Loucy (cell line): ENCODE measurements at regions not wholly inside any gene's neighbourhood (a gene's known extent, or its start where the extent isn't known, plus 50 kb on each side); places are given as distances from the start of the nearest gene placed in this dataset.

Experiments used
- H2AFZ ChIP-seq: fragments of 200-600 bp; sonication (generic); 2 replicates; pipeline ENCODE4 v1.6.0; 2016; ENCODE audit warnings: antibody characterized with exemption, mild to moderate bottlenecking, low read length, moderate library complexity
- H3F3A ChIP-seq: fragments of 200-600 bp; 2 replicates; pipeline ENCODE4 v1.6.0; 2016; ENCODE audit warnings: antibody characterized with exemption, low read depth, mild to moderate bottlenecking
- H3K27me3 ChIP-seq: fragments of 200-600 bp; sonication (generic); 2 replicates; pipeline ENCODE4 v1.6.1; 2014; ENCODE audit warnings: low read length, mild to moderate bottlenecking; ENCODE audit not compliant: insufficient read depth, poor library complexity, severe bottlenecking
- H3K36me3 ChIP-seq: fragments of 200-600 bp; sonication (generic); 2 replicates; pipeline ENCODE4 v1.6.1; 2016; ENCODE audit warnings: low read length; ENCODE audit not compliant: insufficient read depth
- H3K4me1 ChIP-seq: fragments of 200-600 bp; sonication (generic); 2 replicates; pipeline ENCODE4 v1.5.1; 2014; ENCODE audit warnings: low read length, mild to moderate bottlenecking; ENCODE audit not compliant: insufficient read depth, poor library complexity, severe bottlenecking
- H3K4me2 ChIP-seq: fragments of 200-600 bp; sonication (generic); 2 replicates; pipeline ENCODE4 v1.6.0; 2014; ENCODE audit warnings: antibody characterized with exemption, low read length, low read depth, mild to moderate bottlenecking; ENCODE audit not compliant: poor library complexity, severe bottlenecking
- H3K4me3 ChIP-seq: fragments of 200-600 bp; sonication (generic); 2 replicates; pipeline ENCODE4 v1.5.1; 2014; ENCODE audit warnings: low read length, mild to moderate bottlenecking, mixed read lengths; ENCODE audit not compliant: poor library complexity, severe bottlenecking
- H3K79me2 ChIP-seq: fragments of 200-600 bp; sonication (generic); 2 replicates; pipeline ENCODE4 v1.6.1; 2014; ENCODE audit warnings: low read length; ENCODE audit not compliant: insufficient read depth
- H3K9ac ChIP-seq: fragments of 200-600 bp; sonication (generic); 2 replicates; pipeline ENCODE4 v1.6.0; 2014; ENCODE audit warnings: mild to moderate bottlenecking, low read depth, low read length, moderate library complexity; ENCODE audit not compliant: poor library complexity, severe bottlenecking
- H3K9me2 ChIP-seq: fragments of 200-600 bp; sonication (generic); replicated peaks from 2 replicates; pipeline ENCODE4 v1.6.1; 2016; ENCODE audit warnings: low read depth, low read length, mixed read lengths
- H3K9me3 ChIP-seq: fragments of 200-600 bp; sonication (generic); 2 replicates; pipeline ENCODE4 v1.6.1; 2014; ENCODE audit warnings: mild to moderate bottlenecking, antibody characterized with exemption, low read length, low read depth; ENCODE audit not compliant: insufficient read depth
- H4K20me1 ChIP-seq: fragments of 200-600 bp; sonication (generic); 2 replicates; pipeline ENCODE4 v1.6.0; 2014; ENCODE audit warnings: antibody characterized with exemption, low read length, mild to moderate bottlenecking; ENCODE audit not compliant: insufficient read depth, poor library complexity, severe bottlenecking
- EZH2phosphoT487 ChIP-seq: fragments of 200-600 bp; IDR thresholded peaks from 2 replicates; pipeline ENCODE4 v1.6.1; 2018; ENCODE audit warnings: antibody characterized with exemption, mild to moderate bottlenecking, moderate library complexity, borderline replicate concordance
- TF ChIP-seq, protein P1 (sequence below): fragments of 200-600 bp; sonication (generic); conservative IDR thresholded peaks from 2 replicates; pipeline ENCODE4 v1.5.1; 2014; ENCODE audit warnings: mild to moderate bottlenecking, antibody characterized with exemption, low read length

DNA sequence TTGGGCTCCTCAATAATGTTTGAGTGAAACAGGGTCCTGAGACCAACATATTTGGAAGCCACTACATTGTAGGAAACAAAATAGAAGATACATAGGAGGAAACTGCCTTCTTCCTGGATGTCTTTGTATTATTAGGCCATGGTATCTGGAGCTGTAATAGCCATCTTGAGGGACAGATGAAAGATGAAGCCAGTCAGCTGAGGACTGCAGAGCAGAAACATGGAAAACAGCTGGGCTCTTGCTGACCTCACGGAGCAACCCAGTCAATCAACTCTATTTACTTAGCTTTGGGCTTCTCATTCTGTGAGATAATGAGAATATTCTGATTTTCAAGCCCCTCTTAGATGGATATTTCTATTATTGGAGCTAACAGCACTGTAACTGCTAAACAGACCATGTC lies 962.4 kb downstream of the BCL11B start:
- H3K9ac ChIP-seq, result no peak overlapping the region
- H3K36me3 ChIP-seq, result no peaks in the 10 kb centered on the region
- H4K20me1 ChIP-seq, result no peaks in the 10 kb centered on the region
- H3K27me3 ChIP-seq, result no peaks in the 10 kb centered on the region
- no peak for TF ChIP-seq EZH2phosphoT487
- TF ChIP-seq, protein P1, sequence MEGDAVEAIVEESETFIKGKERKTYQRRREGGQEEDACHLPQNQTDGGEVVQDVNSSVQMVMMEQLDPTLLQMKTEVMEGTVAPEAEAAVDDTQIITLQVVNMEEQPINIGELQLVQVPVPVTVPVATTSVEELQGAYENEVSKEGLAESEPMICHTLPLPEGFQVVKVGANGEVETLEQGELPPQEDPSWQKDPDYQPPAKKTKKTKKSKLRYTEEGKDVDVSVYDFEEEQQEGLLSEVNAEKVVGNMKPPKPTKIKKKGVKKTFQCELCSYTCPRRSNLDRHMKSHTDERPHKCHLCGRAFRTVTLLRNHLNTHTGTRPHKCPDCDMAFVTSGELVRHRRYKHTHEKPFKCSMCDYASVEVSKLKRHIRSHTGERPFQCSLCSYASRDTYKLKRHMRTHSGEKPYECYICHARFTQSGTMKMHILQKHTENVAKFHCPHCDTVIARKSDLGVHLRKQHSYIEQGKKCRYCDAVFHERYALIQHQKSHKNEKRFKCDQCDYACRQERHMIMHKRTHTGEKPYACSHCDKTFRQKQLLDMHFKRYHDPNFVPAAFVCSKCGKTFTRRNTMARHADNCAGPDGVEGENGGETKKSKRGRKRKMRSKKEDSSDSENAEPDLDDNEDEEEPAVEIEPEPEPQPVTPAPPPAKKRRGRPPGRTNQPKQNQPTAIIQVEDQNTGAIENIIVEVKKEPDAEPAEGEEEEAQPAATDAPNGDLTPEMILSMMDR, result no peak
- H3K4me3 ChIP-seq, result no peak overlapping the region
- H3K9me2 ChIP-seq, result no peaks in the 10 kb centered on the region
- H3K4me2 ChIP-seq, result no peak overlapping the region
- H2AFZ ChIP-seq, result no peak overlapping the region
- H3K79me2 ChIP-seq, result no peaks in the 10 kb centered on the region
- H3K9me3 ChIP-seq, result 0 out of 2 replicates have a peak, but pooled peaks cover 5% of the 10 kb centered on the region
- H3F3A ChIP-seq, result no peaks in the 10 kb centered on the region
- H3K4me1 ChIP-seq, result no peaks in the 10 kb centered on the region

DNA sequence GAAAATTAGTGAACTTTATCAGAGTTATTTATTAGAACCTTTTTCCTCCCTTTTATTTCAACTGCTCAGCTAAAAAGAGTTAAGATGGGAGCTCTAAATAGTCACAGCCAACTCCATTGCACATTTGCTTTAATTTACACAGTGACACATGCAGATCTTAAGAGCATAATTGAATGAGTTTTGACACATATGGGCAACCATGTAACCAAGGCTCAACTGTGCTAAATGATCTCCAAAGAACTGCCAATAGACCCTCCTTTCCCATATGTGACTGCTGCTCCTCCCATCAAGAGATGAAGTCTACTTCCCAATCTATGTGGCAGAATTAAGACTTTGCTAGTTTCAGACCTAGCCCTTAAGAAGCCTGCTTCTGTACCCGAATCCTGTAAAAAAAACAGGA lies 960.0 kb downstream of the BCL11B start:
- no peaks in the 10 kb centered on the region for H3K36me3 ChIP-seq
- H2AFZ ChIP-seq, result no peak overlapping the region
- TF ChIP-seq, protein P1, result no peak
- no peak for TF ChIP-seq EZH2phosphoT487

DNA sequence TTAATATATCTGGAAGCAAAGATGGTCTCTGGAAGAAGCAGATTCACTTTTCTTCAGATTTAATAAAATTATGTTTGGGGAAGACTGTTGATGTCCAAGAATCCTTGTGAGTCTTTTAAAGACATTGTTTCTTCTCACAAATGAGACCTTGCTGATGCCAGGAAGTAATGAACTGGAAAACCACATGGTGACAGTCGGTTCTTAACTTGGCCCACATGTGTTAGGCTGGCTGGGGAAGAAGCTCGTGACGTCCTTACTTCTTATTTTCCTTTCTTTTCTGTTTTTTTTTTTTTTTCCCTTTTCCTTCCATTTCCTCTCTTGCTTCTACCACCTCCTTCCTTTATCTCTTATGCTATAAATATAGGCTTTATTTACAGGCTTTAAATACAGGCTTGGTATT lies 950.2 kb downstream of the BCL11B start:
- H3K79me2 ChIP-seq, result no peaks in the 10 kb centered on the region
- H3K4me3 ChIP-seq, result no peak overlapping the region
- no peak overlapping the region for H3K9ac ChIP-seq
- peaks cover 4% of the 10 kb centered on the region for H3K27me3 ChIP-seq
- H4K20me1 ChIP-seq, result no peaks in the 10 kb centered on the region
- no peak overlapping the region for H3K4me2 ChIP-seq
- H3K36me3 ChIP-seq, result no peaks in the 10 kb centered on the region
- no peaks in the 10 kb centered on the region for H3K9me2 ChIP-seq
- no peaks in the 10 kb centered on the region for H3F3A ChIP-seq
- H2AFZ ChIP-seq, result no peak overlapping the region
- TF ChIP-seq, protein P1, result no peak
- TF ChIP-seq EZH2phosphoT487, result no peak
- peaks cover 11% of the 10 kb centered on the region; the same call in 1 of the 2 replicates for H3K9me3 ChIP-seq
- H3K4me1 ChIP-seq, result no peaks in the 10 kb centered on the region

More for the DNA sequence above, 960.0 kb downstream of the BCL11B start:
- Histone ChIP-seq H3F3A (no peaks in the 10 kb centered on the region), H3K9me2 (no peaks in the 10 kb centered on the region), H3K4me2 (no peak overlapping the region), H3K9ac (no peak overlapping the region), H4K20me1 (no peaks in the 10 kb centered on the region), H3K9me3 (no peaks in the 10 kb centered on the region), H3K4me1 (no peaks in the 10 kb centered on the region), H3K4me3 (no peak overlapping the region), H3K27me3 (no peaks in the 10 kb centered on the region), H3K79me2 (no peaks in the 10 kb centered on the region)
